Stimulated activated naive CD8-positive, alpha-beta T cell treated with anti-CD3 and anti-CD28 coated beads, Interleukin-15, Interleukin-2, amounts not matched to agents 100 U/mL and 50 U/mL, for 24 hours (primary cell): ENCODE measurements at regions not wholly inside any gene's neighbourhood (a gene's known extent, or its start where the extent isn't known, plus 50 kb on each side); places are given as distances from the start of the nearest gene placed in this dataset.
"Not testable (repeated sequence)": the region's sequence is repeated elsewhere in the genome, so short reads cannot be mapped to it uniquely, and the experiment has no call there.

Experiments
- ATAC-seq: fragments of 150-1000 bp; cut with Tn5 transposase; one replicate; pipeline ENCODE4 v1.10.0; 2021
- DNase-seq: peaks from one replicate; pipeline ENCODE4 v3.0.0; 2021

DNA sequence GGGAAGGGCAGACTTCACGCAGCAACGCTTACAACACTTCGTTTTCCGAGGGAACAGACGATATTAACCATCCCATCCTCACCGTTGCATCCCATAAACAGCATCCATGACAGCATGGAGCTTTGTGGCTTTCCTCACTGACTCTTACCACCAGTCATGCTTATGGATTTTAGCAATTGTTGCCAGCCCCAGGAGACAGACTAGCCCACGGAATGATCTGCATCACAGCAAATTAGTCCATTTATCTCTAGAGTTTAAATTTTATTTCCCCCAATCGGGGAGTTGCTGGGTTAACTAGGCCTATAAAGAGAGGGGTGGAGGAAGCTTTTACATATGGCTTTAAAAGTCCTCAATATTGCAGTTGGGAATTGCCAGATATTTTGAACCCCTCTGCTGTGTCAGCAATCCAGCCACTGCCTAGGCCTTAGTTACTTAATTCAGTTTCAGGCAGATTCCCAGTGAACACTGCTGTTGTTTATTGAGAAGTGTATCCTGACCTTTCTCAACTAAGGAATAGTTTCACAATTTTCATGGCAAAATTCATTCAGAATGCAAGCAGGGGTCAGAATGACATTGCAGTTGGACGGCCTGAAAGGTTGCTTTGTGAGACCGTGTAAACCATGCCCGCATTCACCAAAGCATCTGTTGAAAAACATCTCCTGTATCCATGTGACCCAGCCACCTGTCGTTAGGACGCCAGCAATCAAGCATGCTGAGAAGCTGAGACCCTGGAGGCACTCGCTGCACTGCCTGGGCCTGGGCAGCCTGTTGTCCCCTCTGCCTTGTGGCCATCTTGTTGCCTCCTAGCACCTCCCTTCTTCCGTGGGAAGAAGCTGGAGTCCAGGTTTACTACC, 397.4 kb upstream of the TPM1 start:
- DNase-seq = no peak

DNA sequence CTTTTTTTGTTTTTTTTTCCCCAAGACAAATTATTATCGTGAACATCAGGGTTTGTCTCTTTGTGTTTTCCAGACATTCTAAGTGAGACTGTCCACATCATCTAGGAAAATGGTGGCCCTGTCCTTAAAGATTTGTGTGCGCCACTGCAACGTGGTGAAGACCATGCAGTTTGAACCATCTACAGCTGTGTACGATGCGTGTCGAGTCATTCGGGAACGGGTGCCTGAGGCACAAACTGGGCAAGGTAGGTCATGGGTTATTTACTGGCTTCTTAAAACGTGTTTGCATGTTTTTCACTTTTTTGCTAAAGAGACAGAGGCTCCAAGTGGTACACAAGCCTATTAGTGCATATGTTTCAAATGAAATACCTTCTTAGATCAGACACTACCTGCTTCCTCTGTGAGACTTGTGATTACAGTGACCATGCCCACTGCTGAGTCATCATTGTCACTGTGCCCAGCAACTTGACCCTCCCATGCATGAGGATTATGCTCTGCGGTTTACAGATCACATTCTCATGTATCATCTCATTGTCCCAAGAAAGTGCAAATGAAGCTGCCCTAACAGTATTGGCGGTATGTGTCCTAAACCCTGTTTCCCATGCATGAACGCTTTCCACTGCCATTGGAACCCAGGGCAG, 395.2 kb upstream of the TPM1 start:
- no peak for ATAC-seq
- no peak for DNase-seq

More for the DNA sequence above, 397.4 kb upstream of the TPM1 start:
- no peak for ATAC-seq

DNA sequence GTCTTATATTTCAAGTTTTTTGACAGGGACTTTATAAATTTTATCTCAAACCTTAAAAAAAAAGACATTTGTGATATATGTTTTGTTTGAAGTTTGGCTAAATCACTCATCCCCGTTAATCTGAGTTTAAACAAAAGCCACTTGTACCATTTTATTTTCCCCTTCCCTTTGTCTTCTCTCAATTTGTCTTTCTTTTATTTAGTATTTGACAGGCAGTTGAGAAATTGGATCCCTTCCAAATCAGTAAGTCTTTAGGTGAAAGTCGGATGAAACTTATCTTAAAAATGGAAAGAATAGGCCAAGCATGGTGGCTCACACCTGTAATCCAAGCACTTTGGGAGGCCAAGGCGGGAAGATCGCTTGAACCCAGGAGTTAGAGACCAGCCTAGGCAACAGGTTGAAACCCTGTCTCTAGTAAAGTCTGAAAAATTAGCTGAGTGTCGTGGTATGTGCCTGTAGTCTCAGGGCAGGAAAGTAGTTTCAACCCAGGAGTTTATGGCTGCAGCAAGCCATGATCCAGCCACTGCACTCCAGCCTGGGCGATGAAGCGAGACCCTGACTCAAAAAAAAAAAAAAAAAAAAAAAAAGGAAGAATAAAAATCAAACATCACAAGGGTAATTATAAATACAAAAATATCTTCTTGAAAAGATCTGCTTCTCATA, 394.6 kb upstream of the TPM1 start:
- ATAC-seq (no peak), DNase-seq (no peak)

DNA sequence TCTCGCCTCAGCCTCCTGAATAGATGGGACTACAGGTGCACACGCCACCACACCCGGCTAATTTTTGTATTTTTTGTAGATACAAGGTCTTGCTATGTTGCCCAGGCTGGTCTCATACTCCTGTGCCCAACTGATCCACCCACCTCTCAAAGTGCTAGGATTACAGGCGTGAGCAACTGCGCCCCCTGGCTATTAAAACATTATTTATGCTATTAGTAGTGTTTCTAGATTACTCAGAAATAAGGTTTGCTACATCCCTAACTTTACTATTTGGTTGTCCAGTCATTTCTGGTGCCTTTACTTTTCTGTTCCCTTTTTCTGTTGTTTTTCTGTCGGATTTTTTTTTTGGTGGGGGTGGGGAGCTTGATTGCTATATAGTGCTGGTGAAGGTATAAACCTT, 393.6 kb upstream of the TPM1 start:
- DNase-seq = no peak
- no peak for ATAC-seq

DNA sequence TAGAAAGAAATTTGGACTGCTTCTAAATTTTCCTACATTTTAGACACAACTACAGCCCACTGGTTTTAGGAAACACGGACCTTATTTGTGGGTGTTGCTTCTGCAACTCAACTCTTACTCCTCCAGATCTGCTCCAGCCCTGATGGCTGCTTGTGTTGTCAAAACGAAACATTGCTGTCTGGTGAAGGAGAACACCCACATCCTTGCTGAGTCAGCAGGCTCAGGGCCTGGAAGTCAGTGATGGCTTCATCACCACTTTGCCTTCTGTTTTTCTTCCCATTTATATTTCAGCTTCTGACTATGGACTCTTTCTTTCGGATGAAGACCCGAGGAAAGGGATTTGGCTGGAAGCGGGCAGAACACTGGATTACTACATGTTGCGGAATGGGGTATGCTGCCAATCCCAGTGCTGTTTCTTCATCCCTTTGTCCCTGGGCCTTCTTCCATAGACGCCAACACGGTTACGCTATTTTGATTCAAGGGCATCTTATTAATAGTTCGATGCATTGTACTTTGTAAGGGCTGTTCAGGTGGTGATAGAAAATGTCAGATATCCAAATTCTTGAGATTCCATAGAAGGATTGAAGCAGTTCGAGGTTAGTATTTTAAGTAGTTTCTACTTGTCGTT, 392.6 kb upstream of the TPM1 start:
- DNase-seq (peak; percentile 32), ATAC-seq (peak; percentile 43)

DNA sequence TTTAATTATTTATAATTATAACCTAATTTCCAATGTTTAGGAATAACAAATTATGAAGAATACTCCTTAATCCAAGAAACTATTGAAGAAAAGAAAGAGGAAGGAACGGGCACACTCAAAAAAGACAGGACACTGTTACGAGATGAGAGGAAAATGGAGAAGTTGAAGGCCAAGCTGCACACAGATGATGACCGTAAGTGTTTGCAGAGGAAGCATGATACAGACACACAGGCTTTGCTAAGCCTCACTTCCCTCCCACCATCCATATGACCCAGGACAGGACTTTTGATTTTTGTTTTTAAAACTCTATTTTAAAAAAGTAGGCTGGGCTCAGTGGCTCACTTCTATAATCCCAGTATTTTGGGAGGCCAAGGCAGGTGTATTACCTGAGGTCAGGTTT, 389.4 kb upstream of the TPM1 start:
- DNase-seq (no peak), ATAC-seq (no peak)

DNA sequence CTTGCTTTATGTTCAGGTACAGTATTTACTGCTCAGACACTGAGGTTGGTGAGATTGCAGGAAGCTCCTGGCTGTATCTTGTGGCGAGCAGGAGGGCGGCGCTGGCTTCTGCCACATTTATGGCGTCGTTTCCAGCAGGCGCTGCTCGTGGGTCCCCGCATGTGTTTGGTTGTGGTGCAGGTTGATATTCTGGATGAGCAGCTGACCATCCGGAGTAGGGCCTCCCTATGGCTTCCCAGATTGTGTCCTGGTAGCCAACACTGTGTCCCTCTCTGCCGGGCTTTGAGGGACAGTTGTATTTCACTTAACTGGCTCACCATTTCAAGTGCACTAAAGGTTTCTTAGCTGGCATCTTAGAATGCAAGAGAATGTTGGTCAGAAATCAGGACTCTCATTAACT, 386.5 kb upstream of the TPM1 start:
- DNase-seq (no peak), ATAC-seq (no peak)

DNA sequence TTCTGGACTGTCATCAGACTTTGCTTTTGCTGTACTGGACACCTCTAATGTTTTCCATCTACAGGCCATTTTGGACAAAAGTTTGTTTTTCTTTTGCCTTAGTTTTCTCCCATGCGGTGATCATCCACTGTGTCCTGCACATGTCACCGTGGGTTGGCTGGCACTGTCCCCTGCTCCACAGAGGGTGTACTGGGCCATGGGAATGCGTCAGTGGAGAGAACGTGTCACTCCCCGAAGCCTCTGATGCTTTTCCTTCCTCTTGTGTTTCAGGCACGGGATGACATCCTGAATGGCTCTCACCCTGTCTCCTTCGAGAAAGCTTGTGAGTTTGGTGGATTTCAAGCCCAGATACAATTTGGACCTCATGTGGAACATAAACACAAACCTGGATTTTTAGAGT, 385.0 kb upstream of the TPM1 start:
- DNase-seq, ATAC-seq: not testable (repeated sequence)

DNA sequence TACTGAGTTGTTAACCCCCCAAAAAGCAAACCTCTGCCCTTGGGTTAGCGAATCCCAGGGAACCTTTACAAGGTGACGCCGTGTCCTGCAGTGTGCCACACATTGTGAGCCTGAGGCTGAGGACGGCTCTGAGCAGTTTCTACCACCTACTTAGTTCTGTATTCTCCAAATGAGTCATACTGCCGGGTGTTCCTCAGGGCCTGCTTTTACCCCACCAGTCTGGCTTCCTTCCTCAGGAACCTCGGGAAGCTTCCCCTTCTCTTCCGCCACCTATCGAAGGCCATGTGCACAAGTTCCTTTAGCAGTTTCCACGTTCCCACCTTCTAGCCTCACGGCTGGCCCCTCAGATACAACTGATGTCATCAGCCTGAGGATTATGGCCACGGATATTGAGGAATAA, 384.0 kb upstream of the TPM1 start:
- ATAC-seq (peak; percentile 57), DNase-seq (no peak)

DNA sequence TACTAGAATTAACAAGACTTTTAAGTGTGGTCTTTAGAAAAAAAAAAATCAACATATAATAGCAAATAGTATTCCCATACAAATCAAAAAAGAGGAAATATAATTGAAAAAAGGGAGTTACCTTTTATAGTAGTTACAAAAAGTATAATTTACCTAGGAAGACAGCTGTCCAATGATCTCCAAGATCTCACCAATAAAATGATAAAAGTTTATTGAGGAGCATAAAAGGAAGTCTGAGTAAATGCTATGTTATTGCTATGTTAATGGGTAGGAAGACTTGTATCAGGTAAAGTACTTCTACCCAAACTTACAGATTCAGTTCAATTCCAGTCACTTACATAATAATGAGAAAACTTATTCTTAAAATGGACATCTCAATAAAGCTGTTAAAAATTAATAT, 379.0 kb upstream of the TPM1 start:
- no peak for DNase-seq
- no peak for ATAC-seq

DNA sequence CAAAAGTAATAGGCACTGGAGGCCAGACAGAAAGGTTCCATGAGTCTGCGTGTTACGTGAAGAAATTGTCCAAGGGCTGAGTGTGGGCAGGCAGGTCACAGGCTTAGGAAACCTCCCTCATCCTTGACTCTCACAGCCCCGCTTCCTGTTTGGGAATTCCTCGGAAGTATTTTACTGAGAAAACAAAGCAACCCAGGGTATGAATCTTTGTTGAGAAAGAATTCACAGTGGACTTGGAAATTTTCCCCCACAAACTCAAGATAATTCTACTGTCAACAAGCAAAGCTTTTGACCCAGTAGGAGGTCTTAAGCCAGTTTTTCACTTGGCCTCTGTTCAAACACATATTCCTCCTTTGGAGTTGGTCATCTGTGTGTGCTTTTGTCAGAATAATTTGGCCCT, 377.1 kb upstream of the TPM1 start:
- ATAC-seq = no peak
- no peak for DNase-seq

DNA sequence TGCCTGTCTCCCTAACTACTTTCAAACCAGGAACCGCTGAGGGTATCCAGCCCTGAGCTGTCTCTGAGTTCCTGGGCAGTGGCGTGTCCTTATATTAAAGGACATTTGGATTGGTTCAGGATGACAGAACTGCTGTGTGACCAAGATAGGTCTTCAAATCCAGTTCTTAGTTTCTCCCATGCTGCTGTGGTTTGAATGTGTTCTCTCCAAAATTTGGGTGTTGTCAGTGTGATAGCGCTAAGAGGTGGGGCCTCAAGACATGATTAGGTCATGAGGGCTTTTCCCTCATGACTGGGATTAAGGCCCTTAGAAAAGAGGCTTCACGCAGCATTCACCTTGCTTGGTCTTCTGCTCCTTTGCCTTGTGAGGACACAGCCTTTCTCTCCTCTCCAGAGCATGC, 376.5 kb upstream of the TPM1 start:
- DNase-seq = no peak
- no peak for ATAC-seq

DNA sequence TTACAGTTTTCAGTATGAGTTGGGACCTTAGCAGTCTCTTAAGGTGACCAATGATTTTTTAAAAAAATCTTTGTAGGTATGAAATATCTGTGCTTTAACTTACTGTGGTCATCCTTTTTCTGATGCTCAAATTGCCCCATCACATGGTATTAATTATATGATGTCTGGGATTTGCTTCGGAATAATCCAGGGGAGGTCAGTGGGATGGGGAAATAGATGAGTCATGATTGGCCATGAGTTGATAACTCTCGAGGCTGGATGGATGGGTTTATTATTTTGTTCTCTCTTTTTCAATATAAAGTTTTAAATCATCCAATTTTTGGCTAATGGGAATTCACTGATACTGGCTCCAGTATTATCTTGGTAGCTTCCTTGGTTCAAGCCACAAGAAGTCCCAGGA, 370.3 kb upstream of the TPM1 start:
- no peak for DNase-seq
- no peak for ATAC-seq

DNA sequence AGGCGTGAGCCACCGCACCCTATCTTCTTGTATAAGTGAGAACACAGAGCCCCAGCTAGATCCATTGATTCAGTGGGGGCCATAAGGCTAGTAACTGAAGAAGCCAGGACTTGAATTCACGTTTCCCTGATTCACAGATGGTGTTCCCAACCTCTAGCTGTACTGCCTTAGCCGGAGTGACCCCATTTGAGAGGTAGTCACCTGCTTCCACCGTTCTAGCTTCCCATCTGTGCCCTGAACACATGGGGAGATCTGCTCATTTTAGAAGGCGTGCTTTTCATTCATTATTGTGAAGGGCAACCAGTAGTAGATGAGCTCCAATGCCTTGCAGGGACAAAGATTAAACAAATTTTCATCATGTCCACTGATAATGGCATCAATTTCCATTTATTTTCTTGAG, 365.7 kb upstream of the TPM1 start:
- ATAC-seq (no peak), DNase-seq (no peak)

DNA sequence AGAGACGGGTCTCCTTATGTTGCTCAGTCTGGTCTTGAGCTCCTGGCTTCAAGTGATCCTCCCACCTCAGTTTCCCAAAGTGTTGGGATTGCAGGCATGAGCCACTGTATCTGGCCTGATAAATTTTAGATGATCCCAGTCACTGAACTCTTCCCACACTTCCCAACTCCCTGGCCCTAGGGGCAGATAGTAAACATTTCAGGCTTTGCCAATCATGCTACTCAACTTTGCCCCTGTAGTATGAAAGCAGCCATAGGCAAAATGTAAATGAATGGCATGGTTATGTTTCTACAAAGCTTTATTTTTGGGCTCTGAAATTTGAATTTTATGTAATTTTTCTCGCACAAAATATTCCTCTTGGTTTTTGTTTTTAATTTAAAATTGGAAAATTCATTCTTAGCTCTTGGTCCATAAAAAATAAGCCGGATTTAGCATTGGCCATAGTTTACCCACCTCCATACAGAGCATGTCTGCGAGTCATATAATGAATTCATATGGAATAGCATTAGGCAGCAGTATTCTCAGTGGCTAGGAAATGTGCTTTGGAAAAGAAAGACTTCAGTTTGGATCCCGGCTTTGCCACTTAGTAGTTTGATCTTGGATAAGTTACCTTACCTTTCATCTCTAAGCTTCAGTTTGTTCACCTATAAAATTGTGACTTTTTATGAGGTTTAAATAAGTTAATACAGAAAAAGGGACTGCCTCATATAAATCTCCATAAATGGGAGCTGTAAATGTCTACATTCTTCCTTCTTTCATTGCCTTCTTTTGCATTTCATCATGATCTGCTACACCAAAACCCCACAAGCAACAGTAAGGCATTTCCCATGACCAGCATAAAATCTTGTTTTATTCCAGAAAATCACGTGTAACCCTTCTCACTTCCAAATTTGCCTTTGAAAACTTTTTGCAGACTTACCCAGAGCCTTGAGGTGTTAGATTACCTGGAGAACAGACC, 360.3 kb upstream of the TPM1 start:
- no peak for DNase-seq
- no peak for ATAC-seq

DNA sequence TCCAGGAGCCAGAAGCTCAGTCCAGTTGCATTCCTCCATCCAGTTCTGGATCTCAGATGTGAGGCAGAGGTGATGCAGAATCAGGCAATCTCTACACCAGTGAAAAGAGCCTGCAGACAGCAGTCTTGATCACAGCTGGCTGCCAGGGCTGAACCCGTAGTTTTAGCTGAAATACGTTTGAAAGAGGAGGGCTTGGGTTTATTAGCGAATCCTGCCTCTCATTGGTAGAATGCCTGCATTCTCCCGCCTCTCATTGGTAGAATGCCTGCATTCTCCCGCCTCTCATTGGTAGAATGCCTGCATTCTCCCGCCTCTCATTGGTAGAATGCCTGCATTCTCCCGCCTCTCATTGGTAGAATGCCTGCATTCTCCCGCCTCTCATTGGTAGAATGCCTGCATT, 359.4 kb upstream of the TPM1 start:
- ATAC-seq = not testable (repeated sequence)

DNA sequence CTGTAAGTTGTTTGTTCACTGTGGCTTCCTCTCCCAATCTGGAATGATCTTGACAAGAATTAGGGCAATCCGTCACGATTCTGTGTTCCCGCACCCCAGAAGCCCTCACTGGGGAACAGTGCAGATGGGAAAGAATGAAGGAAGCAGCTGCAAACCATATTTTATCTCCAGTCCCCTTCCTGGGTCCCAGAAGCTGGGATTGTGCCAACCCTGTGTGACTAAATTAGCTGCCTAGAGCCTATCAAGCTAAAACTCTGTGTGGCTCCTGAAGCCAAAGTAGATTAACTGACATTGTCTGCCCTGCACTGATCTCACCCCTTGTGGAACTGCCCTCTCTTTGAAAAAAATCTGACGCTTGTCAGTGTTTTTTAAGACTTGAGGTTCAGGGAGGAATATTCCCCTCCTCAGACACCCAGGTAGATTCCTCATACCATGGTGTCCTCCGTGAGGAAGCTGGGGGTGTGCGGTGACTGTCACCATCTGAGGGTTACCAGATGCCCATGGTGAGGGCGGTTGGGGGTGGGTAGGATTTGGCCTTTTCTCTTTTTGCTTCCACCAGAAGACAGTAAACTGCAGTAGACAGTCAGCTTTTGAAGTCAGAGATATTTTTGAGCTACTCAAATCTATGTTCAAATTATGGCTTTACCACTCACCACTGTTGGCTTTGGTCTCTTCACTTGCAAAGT, 358.3 kb upstream of the TPM1 start:
- DNase-seq = no peak

More for the DNA sequence above, 359.4 kb upstream of the TPM1 start:
- not testable (repeated sequence) for DNase-seq

DNA sequence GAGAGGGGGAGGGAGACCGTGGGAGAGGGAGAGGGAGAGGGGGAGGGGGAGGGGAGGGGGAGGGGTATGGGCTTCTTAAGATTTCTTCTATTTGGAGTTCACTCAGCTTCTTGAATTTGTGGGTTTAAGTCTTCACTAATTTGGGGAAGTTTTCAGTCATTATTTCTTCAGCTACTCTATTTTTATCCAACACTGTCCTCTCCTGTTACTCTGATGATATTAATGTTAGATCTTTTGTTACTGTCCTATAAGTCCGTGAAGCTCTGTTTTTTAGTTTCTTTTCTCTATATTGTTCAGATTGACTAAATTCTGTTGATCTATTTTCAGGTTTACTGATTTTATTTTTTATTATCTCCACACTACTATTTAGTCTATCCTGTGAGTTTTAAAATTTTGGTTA, 351.5 kb upstream of the TPM1 start:
- ATAC-seq (no peak), DNase-seq (no peak)

More for the DNA sequence above, 358.3 kb upstream of the TPM1 start:
- ATAC-seq = no peak

DNA sequence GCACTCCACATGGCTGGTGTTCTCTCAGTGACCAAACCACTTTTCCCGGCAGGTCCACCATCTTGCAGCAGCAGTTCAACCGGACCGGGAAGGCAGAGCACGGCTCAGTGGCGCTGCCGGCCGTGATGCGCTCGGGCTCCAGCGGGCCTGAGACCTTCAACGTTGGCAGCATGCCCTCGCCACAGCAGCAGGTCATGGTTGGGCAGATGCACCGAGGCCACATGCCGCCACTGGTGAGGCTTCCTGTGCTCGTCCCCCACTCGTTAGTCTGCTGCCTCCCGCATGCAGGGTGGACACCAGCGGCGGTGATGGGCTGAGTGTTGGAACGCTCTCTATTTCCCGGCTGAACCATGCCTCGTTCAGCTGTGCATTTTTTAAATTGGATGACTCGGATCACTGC, 344.9 kb upstream of the TPM1 start:
- ATAC-seq (no peak), DNase-seq (no peak)

DNA sequence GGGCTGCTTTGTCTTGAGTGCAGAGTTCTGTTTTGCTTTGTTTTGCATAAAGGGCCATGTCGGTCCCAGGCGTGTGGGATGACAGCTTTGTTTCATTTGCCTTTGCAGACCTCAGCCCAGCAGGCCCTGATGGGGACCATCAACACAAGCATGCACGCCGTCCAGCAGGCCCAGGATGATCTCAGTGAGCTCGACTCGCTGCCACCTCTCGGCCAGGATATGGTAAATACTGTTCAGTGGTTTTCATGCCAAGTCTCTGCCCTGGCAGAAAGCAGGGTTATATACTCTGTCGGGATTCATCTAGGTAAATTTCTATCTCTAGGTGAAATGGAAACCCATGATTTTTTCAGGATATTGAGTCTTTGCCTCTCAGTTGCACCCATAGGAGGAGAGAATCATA, 343.9 kb upstream of the TPM1 start:
- ATAC-seq = no peak
- no peak for DNase-seq

DNA sequence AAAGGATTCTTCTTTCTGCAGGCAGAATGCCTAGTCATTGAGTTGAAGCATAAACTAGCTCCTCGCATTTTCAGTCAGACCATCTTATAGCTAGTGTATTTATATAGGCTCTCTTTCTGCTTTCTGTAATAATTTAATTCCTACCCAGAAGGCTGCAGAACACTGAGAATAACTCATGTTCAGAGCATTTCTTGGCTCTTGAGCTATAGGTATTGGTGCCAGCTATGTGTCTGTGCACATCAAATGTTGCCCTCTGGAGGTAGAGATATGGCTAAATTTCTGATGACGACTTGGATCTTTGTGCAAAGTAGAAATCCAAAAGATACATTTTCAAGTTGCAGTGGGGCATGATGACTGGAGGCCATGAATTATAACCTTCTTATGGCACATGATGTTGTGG, 336.2 kb upstream of the TPM1 start:
- no peak for ATAC-seq
- no peak for DNase-seq
